Esophagus muscularis mucosa (tissue), 4 donors: ENCODE measurements at regions not wholly inside any gene's neighbourhood (a gene's known extent, or its start where the extent isn't known, plus 50 kb on each side); places are given as distances from the start of the nearest gene placed in this dataset.
"Not testable (repeated sequence)": the region's sequence is repeated elsewhere in the genome, so short reads cannot be mapped to it uniquely, and the experiment has no call there.

Source experiments
- DNase-seq: peaks from one replicate; pipeline ENCODE4 v3.0.0-alpha.2; 2017; ENCODE audit errors: extremely low spot score
- H3K27ac ChIP-seq, 4 donors: fragments of 200-600 bp; sonication (generic); replicated peaks in 1 of 4; 1 replicate in 3 of 4; 2 replicates in 1 of 4; pipeline ENCODE4 v1.5.1; 2016 to 2019; ENCODE audit warnings: mild to moderate bottlenecking in 1 of 4
- H3K27me3 ChIP-seq, 4 donors: fragments of 200-600 bp; sonication (generic); one replicate each; pipeline versions ENCODE4 v1.5.1 to v1.6.0; 2016 to 2019
- H3K36me3 ChIP-seq, 4 donors: fragments of 200-600 bp; sonication (generic); one replicate each; pipeline ENCODE4 v1.5.1; 2016 to 2019
- H3K4me1 ChIP-seq, 4 donors: fragments of 200-600 bp; sonication (generic); one replicate each; pipeline ENCODE4 v1.5.1; 2016 to 2019
- H3K4me3 ChIP-seq, 4 donors: fragments of 200-600 bp; sonication (generic); 1 replicate in 2 of 4; 2 replicates in 2 of 4; pipeline ENCODE4 v1.5.1; 2016 to 2019; ENCODE audit warnings: mild to moderate bottlenecking in 4 of 4, moderate library complexity in 1 of 4
- H3K9me3 ChIP-seq, 4 donors: fragments of 200-600 bp; sonication (generic); 1 replicate in 3 of 4; 2 replicates in 1 of 4; pipeline ENCODE4 v1.5.1; 2016 to 2019
- EP300 ChIP-seq: sonication (generic); formaldehyde crosslinking; IDR thresholded peaks from one replicate; pipeline ENCODE4 v1.6.1; 2017; ENCODE audit warnings: antibody characterized with exemption
- POLR2A ChIP-seq: fragments of 450-650 bp; IDR thresholded peaks from one replicate; pipeline ENCODE4 v1.6.1; 2017; ENCODE audit warnings: antibody characterized with exemption, moderate library complexity, mild to moderate bottlenecking, low read depth
- POLR2AphosphoS5 ChIP-seq, 2 donors: sonication (generic); formaldehyde crosslinking; IDR thresholded peaks; one replicate each; pipeline ENCODE4 v1.6.1; 2017; ENCODE audit warnings: antibody characterized with exemption in 2 of 2
- WGBS: methylation state at CpG from one replicate; pipeline ENCODE4 v1.1.5; 2018; 5-methylcytosine and 5-hydroxymethylcytosine counted together
- intact Hi-C: fragments of 100-400 bp; cut with DNase I; formaldehyde crosslinking; loops from one replicate; pipeline ENCODE4 v1.15.1; 2023
- TF ChIP-seq, protein P1 (sequence below), 3 experiments: fragments of 200-600 bp in 2 of 3; fragments of 450-650 bp in 1 of 3; sonication (generic) in 2 of 3; IDR thresholded peaks; one replicate each; pipeline ENCODE4 v1.5.1; 2017 to 2019; ENCODE audit warnings: antibody characterized with exemption in 3 of 3, mild to moderate bottlenecking in 2 of 3, moderate library complexity in 1 of 3

GRCh38 chr10:29701306-29701705, 66.5 kb upstream of the SVIL start:
- no peak overlapping the region for H3K4me3 ChIP-seq
- H3K9me3 ChIP-seq, result no peaks in the 10 kb centered on the region
- H3K36me3 ChIP-seq, result no peaks in the 10 kb centered on the region
- peaks cover 13 to 84% (median 74%) of the 10 kb centered on the region in 4 donors for H3K4me1 ChIP-seq
- TF ChIP-seq POLR2AphosphoS5 (IDR thresholded peaks at IDR 0.05) (no peak), EP300 (no peak), POLR2A (no peak)
- TF ChIP-seq, protein P1, sequence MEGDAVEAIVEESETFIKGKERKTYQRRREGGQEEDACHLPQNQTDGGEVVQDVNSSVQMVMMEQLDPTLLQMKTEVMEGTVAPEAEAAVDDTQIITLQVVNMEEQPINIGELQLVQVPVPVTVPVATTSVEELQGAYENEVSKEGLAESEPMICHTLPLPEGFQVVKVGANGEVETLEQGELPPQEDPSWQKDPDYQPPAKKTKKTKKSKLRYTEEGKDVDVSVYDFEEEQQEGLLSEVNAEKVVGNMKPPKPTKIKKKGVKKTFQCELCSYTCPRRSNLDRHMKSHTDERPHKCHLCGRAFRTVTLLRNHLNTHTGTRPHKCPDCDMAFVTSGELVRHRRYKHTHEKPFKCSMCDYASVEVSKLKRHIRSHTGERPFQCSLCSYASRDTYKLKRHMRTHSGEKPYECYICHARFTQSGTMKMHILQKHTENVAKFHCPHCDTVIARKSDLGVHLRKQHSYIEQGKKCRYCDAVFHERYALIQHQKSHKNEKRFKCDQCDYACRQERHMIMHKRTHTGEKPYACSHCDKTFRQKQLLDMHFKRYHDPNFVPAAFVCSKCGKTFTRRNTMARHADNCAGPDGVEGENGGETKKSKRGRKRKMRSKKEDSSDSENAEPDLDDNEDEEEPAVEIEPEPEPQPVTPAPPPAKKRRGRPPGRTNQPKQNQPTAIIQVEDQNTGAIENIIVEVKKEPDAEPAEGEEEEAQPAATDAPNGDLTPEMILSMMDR (IDR thresholded peaks at IDR 0.05), result no peak
- H3K27me3 ChIP-seq, result no peaks in the 10 kb centered on the region
- no peak for DNase-seq
- H3K27ac ChIP-seq, result peak overlapping the region in 3 of 4 donors; percentile 2 to 33 (median 20)
- intact Hi-C loops, result no loop called here
- WGBS, result 50% methylated on average over 1 of the region's 1 CpG

GRCh38 chr10:29699621-29700020, 64.8 kb upstream of the SVIL start:
- Histone ChIP-seq H3K9me3 (no peaks in the 10 kb centered on the region), H3K4me3 (no peak overlapping the region), H3K27ac (peak overlapping the region; percentile 4 to 58 (median 40)), H3K36me3 (no peaks in the 10 kb centered on the region), H3K27me3 (no peaks in the 10 kb centered on the region), H3K4me1 (peaks cover 13 to 84% (median 76%) of the 10 kb centered on the region in 4 donors)
- 51% methylated on average over 4 of the region's 5 CpGs for WGBS
- intact Hi-C loops, result no loop called here
- TF ChIP-seq POLR2AphosphoS5 (IDR thresholded peaks at IDR 0.05) (no peak), EP300 (no peak)
- DNase-seq, result no peak

GRCh38 chr10:29698773-29699490, 64.2 kb upstream of the SVIL start:
- DNase-seq, result no peak
- no peaks in the 10 kb centered on the region for H3K36me3 ChIP-seq
- H3K9me3 ChIP-seq, result no peaks in the 10 kb centered on the region
- 94% methylated on average over 8 of the region's 8 CpGs for WGBS
- peaks cover 13 to 84% (median 76%) of the 10 kb centered on the region in 4 donors for H3K4me1 ChIP-seq
- H3K27ac ChIP-seq, result peak overlapping the region; percentile 4 to 58 (median 40)
- no peak overlapping the region for H3K4me3 ChIP-seq
- intact Hi-C loops, result no loop called here
- no peaks in the 10 kb centered on the region for H3K27me3 ChIP-seq
- TF ChIP-seq EP300, result no peak
- TF ChIP-seq, protein P1 (IDR thresholded peaks at IDR 0.05), result no peak
- peak in 1 of 2 donors; percentile 3 for TF ChIP-seq POLR2AphosphoS5 (IDR thresholded peaks at IDR 0.05)
- no peak for TF ChIP-seq POLR2A

- DNase-seq, H3K9me3 ChIP-seq, H3K36me3 ChIP-seq, H3K4me3 ChIP-seq, intact Hi-C loops, H3K27me3 ChIP-seq: not testable (repeated sequence)
- Histone ChIP-seq H3K4me1 (peaks cover 15 to 84% (median 78%) of the 10 kb centered on the region in 4 donors), H3K27ac (peak overlapping the region; percentile 34 to 89 (median 74))
- WGBS, result 70% methylated on average over 2 of the region's 30 CpGs
Measured at GRCh38 chr10:29696581-29696980, 61.8 kb upstream of the SVIL start.

- H3K9me3 ChIP-seq, result no peaks in the 10 kb centered on the region
- peak overlapping the region; percentile 74 to 89 (median 82) for H3K27ac ChIP-seq
- H3K36me3 ChIP-seq, result no peaks in the 10 kb centered on the region
- H3K4me3 ChIP-seq, result no peak overlapping the region
- intact Hi-C loops, result no loop called here
- DNase-seq, result no peak
- no peaks in the 10 kb centered on the region for H3K27me3 ChIP-seq
- no peak for TF ChIP-seq EP300
- TF ChIP-seq, protein P1 (IDR thresholded peaks at IDR 0.05), result no peak
- TF ChIP-seq POLR2AphosphoS5 (IDR thresholded peaks at IDR 0.05), result no peak
- TF ChIP-seq POLR2A, result no peak
- H3K4me1 ChIP-seq, result peaks cover 21 to 83% (median 77%) of the 10 kb centered on the region in 4 donors
- WGBS, result 72% methylated on average over 3 of the region's 3 CpGs
Measured at GRCh38 chr10:29694121-29694520, 59.4 kb upstream of the SVIL start.
